ENCODE measurements at regions not wholly inside any gene's neighbourhood (a gene's known extent, or its start where the extent isn't known, plus 50 kb on each side); places are given as distances from the start of the nearest gene placed in this dataset.

DNA sequence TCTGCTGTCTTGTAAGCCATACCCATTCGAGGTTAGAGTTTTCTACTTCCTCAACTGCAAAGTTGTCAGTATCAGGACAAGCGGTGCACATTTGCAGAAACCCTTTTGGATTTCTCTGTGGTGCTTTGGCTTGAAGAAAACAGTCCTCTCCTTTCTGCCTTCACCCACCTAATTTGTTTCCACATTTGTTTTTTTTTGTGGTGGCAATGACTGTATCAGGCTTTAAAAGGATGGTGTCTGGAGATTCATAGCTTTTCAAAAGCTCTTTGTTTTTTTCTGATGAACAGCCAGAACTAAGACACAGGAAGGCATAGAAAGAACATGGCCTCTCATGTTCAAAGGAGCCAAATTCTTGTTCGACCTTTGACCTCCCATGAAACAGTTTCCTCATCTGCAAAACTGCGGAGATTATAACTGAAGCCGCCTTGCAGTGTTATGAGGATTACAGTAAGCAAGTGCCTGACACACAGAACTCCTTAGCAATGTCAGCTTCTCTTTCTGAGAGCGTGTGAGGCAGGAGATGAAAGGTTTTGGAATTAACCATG, 270.6 kb upstream of the TBX3 start:
- H4K20me1 ChIP-seq (ENCODE audit: insufficient read depth, low read length, poor library complexity, severe bottlenecking) = no peaks in the 10 kb centered on the region
- H2AFZ ChIP-seq (ENCODE audit: low read length) = no peak overlapping the region
- no peaks in the 10 kb centered on the region; the same call in 1 of the 2 replicates for H3K9me3 ChIP-seq (ENCODE audit: insufficient read depth, low read depth, low read length)
- no peaks in the 10 kb centered on the region for H3K36me3 ChIP-seq (ENCODE audit: insufficient read depth, low read length)
- H3F3A ChIP-seq (ENCODE audit: low read depth) = no peaks in the 10 kb centered on the region
- no peaks in the 10 kb centered on the region for H3K4me1 ChIP-seq (ENCODE audit: insufficient read depth, low read length, poor library complexity, severe bottlenecking)
- H3K27me3 ChIP-seq (ENCODE audit: insufficient read depth, low read length, poor library complexity, severe bottlenecking) = no peaks in the 10 kb centered on the region
- no peaks in the 10 kb centered on the region for H3K79me2 ChIP-seq (ENCODE audit: insufficient read depth, low read length)
- no peak overlapping the region for H3K4me2 ChIP-seq (ENCODE audit: low read depth, low read length, poor library complexity, severe bottlenecking)
- TF ChIP-seq, protein P1, sequence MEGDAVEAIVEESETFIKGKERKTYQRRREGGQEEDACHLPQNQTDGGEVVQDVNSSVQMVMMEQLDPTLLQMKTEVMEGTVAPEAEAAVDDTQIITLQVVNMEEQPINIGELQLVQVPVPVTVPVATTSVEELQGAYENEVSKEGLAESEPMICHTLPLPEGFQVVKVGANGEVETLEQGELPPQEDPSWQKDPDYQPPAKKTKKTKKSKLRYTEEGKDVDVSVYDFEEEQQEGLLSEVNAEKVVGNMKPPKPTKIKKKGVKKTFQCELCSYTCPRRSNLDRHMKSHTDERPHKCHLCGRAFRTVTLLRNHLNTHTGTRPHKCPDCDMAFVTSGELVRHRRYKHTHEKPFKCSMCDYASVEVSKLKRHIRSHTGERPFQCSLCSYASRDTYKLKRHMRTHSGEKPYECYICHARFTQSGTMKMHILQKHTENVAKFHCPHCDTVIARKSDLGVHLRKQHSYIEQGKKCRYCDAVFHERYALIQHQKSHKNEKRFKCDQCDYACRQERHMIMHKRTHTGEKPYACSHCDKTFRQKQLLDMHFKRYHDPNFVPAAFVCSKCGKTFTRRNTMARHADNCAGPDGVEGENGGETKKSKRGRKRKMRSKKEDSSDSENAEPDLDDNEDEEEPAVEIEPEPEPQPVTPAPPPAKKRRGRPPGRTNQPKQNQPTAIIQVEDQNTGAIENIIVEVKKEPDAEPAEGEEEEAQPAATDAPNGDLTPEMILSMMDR (conservative IDR thresholded peaks at IDR 0.05; ENCODE audit: low read length) = no peak
- no peak for TF ChIP-seq EZH2phosphoT487 (IDR thresholded peaks at IDR 0.05; ENCODE audit: borderline replicate concordance)
- H3K9ac ChIP-seq (ENCODE audit: low read depth, low read length, poor library complexity, severe bottlenecking) = no peak overlapping the region
- H3K9me2 ChIP-seq (replicated peaks; ENCODE audit: low read depth, low read length) = no peaks in the 10 kb centered on the region
- H3K4me3 ChIP-seq (ENCODE audit: low read length, poor library complexity, severe bottlenecking) = no peak overlapping the region

DNA sequence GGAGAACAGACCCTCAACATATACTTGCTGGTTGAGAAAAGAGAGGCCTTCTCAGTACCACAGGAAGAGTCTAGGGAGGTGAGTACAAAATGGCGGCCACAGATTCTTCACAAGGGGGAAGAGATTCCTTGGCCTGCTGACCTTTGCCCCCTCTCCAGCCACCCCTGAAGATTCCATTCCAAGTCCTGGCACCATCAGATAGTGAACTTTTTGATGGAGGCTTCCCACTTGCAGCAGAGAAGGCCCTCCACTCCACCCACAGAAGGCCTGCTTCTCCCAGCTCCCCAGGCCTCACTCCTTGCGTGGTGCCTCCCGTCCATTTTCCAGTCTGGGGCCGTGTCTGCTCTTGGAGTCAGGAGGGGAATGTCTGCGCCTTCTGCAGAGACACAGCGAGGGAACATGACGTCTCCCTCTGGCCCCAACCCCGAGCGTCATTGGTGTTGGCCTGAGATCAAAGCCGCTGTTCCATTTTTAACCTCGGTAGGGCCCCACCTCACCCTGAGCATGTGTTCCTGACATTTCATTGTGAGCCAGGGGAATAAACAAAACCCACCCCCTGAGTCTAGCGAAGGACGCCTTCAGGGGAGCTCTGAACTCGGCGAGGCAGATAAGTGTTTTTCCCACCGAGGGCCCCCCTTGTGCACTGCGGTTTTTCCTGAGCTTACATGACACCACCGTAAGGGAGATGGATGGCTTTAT, 268.7 kb upstream of the TBX3 start:
- Histone ChIP-seq H3K9me2 (replicated peaks; ENCODE audit: low read depth, low read length) (no peaks in the 10 kb centered on the region), H3K4me3 (ENCODE audit: low read length, poor library complexity, severe bottlenecking) (no peak overlapping the region), H3F3A (ENCODE audit: low read depth) (no peaks in the 10 kb centered on the region), H2AFZ (ENCODE audit: low read length) (no peak overlapping the region), H3K4me1 (ENCODE audit: insufficient read depth, low read length, poor library complexity, severe bottlenecking) (no peaks in the 10 kb centered on the region), H3K9me3 (ENCODE audit: insufficient read depth, low read depth, low read length) (no peaks in the 10 kb centered on the region; the same call in 1 of the 2 replicates), H3K4me2 (ENCODE audit: low read depth, low read length, poor library complexity, severe bottlenecking) (no peak overlapping the region), H3K27me3 (ENCODE audit: insufficient read depth, low read length, poor library complexity, severe bottlenecking) (no peaks in the 10 kb centered on the region), H3K9ac (ENCODE audit: low read depth, low read length, poor library complexity, severe bottlenecking) (no peak overlapping the region), H4K20me1 (ENCODE audit: insufficient read depth, low read length, poor library complexity, severe bottlenecking) (no peaks in the 10 kb centered on the region), H3K36me3 (ENCODE audit: insufficient read depth, low read length) (no peaks in the 10 kb centered on the region), H3K79me2 (ENCODE audit: insufficient read depth, low read length) (no peaks in the 10 kb centered on the region)
- no peak for TF ChIP-seq EZH2phosphoT487 (IDR thresholded peaks at IDR 0.05; ENCODE audit: borderline replicate concordance)
- TF ChIP-seq, protein P1 (conservative IDR thresholded peaks at IDR 0.05; ENCODE audit: low read length) = no peak

DNA sequence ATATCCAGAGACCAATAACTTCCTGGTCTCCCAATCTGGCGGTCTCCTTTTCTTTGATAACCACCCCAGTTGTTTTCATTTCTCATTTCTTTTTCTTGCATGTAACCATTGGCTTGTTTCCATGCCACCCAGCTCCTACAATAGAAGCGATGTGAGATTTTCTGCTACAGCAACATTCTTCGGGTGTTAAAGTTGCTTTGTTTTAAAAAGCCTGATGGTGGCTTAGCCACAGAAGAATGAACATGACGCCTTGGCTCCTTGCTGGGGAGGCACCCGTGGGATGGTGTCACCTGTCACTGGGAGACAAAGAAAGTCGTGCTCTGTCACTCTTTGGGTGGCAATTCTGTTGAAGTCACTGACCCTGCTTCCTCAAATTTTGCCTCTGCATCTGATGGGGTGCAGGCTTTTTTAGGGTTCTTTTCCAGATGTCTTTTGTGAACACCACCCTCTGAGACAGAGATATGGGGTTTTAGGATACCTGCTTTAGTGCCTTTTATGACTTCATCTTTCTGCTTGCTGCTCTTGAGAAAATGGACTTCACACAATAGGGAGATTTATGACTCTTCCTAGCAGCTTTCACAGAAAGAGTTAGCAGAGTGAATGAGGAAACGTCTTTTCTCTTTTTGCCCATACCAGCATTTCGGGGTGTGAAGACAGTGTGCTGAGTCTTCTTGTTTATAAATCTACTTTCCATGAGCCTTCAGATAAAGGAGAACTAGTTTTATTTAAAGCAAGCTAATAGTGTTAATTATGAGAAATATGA, 265.3 kb upstream of the TBX3 start:
- H3K4me1 ChIP-seq (ENCODE audit: insufficient read depth, low read length, poor library complexity, severe bottlenecking) = no peaks in the 10 kb centered on the region
- TF ChIP-seq EZH2phosphoT487 (IDR thresholded peaks at IDR 0.05; ENCODE audit: borderline replicate concordance) = no peak
- TF ChIP-seq, protein P1 (conservative IDR thresholded peaks at IDR 0.05; ENCODE audit: low read length) = no peak

More for the DNA sequence above, 265.3 kb upstream of the TBX3 start:
- no peak overlapping the region for H3K4me3 ChIP-seq (ENCODE audit: low read length, poor library complexity, severe bottlenecking)
- H3K27me3 ChIP-seq (ENCODE audit: insufficient read depth, low read length, poor library complexity, severe bottlenecking) = no peaks in the 10 kb centered on the region
- H3K9me2 ChIP-seq (replicated peaks; ENCODE audit: low read depth, low read length) = no peaks in the 10 kb centered on the region
- H3K9ac ChIP-seq (ENCODE audit: low read depth, low read length, poor library complexity, severe bottlenecking) = no peak overlapping the region
- H3F3A ChIP-seq (ENCODE audit: low read depth) = no peaks in the 10 kb centered on the region
- no peak overlapping the region for H2AFZ ChIP-seq (ENCODE audit: low read length)
- H3K9me3 ChIP-seq (ENCODE audit: insufficient read depth, low read depth, low read length) = no peaks in the 10 kb centered on the region; the same call in 1 of the 2 replicates
- H3K79me2 ChIP-seq (ENCODE audit: insufficient read depth, low read length) = no peaks in the 10 kb centered on the region
- no peak overlapping the region for H3K4me2 ChIP-seq (ENCODE audit: low read depth, low read length, poor library complexity, severe bottlenecking)
- no peaks in the 10 kb centered on the region for H3K36me3 ChIP-seq (ENCODE audit: insufficient read depth, low read length)
- no peaks in the 10 kb centered on the region for H4K20me1 ChIP-seq (ENCODE audit: insufficient read depth, low read length, poor library complexity, severe bottlenecking)

Measured in Loucy (cell line).